ENCODE measurements at regions not wholly inside any gene's neighbourhood (a gene's known extent, or its start where the extent isn't known, plus 50 kb on each side); places are given as distances from the start of the nearest gene placed in this dataset.

DNA sequence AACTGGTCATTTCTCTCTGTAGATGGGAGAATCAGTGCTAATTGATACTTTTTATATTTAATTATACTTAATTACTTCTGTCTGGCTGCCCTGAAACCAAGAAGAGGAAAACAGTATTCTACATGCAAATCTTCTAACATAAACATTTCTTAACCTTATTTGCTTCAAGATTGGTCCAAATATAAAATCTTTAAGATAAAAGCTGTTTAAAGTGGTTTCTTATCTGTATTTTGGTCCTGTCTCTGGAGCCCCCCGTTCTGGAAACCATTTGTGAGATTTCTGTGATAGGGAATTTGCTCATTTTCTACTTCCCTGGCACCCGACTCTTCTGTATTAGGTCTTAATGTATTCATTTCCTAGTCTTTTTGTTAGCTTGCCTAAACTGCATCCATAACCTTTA lies 168.6 kb downstream of the RNF144B start:
- H3K9me3 ChIP-seq = no peaks in the 10 kb centered on the region
- TF ChIP-seq, protein P1, sequence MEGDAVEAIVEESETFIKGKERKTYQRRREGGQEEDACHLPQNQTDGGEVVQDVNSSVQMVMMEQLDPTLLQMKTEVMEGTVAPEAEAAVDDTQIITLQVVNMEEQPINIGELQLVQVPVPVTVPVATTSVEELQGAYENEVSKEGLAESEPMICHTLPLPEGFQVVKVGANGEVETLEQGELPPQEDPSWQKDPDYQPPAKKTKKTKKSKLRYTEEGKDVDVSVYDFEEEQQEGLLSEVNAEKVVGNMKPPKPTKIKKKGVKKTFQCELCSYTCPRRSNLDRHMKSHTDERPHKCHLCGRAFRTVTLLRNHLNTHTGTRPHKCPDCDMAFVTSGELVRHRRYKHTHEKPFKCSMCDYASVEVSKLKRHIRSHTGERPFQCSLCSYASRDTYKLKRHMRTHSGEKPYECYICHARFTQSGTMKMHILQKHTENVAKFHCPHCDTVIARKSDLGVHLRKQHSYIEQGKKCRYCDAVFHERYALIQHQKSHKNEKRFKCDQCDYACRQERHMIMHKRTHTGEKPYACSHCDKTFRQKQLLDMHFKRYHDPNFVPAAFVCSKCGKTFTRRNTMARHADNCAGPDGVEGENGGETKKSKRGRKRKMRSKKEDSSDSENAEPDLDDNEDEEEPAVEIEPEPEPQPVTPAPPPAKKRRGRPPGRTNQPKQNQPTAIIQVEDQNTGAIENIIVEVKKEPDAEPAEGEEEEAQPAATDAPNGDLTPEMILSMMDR (IDR thresholded peaks at IDR 0.05) = no peak
- H3K27me3 ChIP-seq = no peaks in the 10 kb centered on the region
- no peaks in the 10 kb centered on the region for H3K36me3 ChIP-seq
- no peaks in the 10 kb centered on the region for H3K4me1 ChIP-seq (ENCODE audit: control insufficient read depth in 1 of 2, insufficient read depth in 1 of 2, low read depth in 1 of 2, low read length in 1 of 2)
- H3K27ac ChIP-seq = no peak overlapping the region
- H3K4me3 ChIP-seq (ENCODE audit: low read depth in 1 of 2, low read length in 1 of 2) = no peak overlapping the region

DNA sequence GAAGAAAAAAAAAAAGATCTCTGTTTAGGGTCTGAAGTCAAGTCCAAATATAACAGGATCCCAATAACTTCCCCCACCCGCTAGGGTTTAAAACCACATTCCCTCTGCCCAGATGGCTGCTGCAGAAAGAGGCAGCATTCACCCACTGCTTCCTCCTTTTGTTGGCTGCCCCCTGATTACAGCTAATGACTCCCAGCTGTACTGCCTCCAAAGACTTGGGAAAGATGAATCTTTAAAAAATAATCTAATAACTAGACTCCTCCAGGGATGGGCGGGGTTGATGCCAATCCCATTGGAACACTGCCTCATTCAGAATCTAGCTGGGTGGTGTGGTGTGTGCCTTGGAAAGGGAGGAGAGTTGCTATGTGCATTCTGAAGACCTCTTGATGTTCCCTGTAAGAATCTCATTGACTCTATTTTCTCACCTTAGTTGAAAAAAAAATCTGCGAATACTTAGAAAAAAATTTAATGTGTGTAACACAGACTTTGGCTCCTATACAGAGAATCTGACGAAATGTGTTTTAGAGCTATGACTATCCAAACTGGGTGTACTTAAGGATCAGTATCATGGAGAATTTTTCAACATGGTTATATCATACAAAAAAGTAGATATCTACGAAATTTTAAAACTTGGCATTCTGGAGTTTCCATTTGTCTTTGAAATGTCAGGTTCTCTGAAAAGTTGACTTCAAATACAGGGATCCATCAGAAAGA lies 174.0 kb downstream of the RNF144B start:
- H3K36me3 ChIP-seq = no peaks in the 10 kb centered on the region
- no peak overlapping the region for H3K27ac ChIP-seq
- H3K9me3 ChIP-seq = no peaks in the 10 kb centered on the region
- no peaks in the 10 kb centered on the region for H3K4me1 ChIP-seq (ENCODE audit: control insufficient read depth in 1 of 2, insufficient read depth in 1 of 2, low read depth in 1 of 2, low read length in 1 of 2)
- no peaks in the 10 kb centered on the region for H3K27me3 ChIP-seq
- TF ChIP-seq, protein P1 (IDR thresholded peaks at IDR 0.05) = no peak
- no peak overlapping the region for H3K4me3 ChIP-seq (ENCODE audit: low read depth in 1 of 2, low read length in 1 of 2)

- no peaks in the 10 kb centered on the region for H3K36me3 ChIP-seq
- no peak overlapping the region for H3K4me3 ChIP-seq (ENCODE audit: low read depth in 1 of 2, low read length in 1 of 2)
These were observed 175.6 kb downstream of the RNF144B start for GRCh38 chr6:18562726-18563125.

GRCh38 chr6:18564775-18565174 lies 177.6 kb downstream of the RNF144B start:
- TF ChIP-seq, protein P1 (IDR thresholded peaks at IDR 0.05) = no peak
- H3K36me3 ChIP-seq = no peaks in the 10 kb centered on the region
- no peak overlapping the region for H3K27ac ChIP-seq
- no peaks in the 10 kb centered on the region for H3K4me1 ChIP-seq (ENCODE audit: control insufficient read depth in 1 of 2, insufficient read depth in 1 of 2, low read depth in 1 of 2, low read length in 1 of 2)
- no peak overlapping the region for H3K4me3 ChIP-seq (ENCODE audit: low read depth in 1 of 2, low read length in 1 of 2)
- H3K9me3 ChIP-seq = no peaks in the 10 kb centered on the region
- no peaks in the 10 kb centered on the region for H3K27me3 ChIP-seq

More at GRCh38 chr6:18562726-18563125, 175.6 kb downstream of the RNF144B start:
- H3K4me1 ChIP-seq (ENCODE audit: control insufficient read depth in 1 of 2, insufficient read depth in 1 of 2, low read depth in 1 of 2, low read length in 1 of 2) = no peaks in the 10 kb centered on the region
- H3K27ac ChIP-seq = no peak overlapping the region
- H3K9me3 ChIP-seq = no peaks in the 10 kb centered on the region
- TF ChIP-seq, protein P1 (IDR thresholded peaks at IDR 0.05) = no peak
- no peaks in the 10 kb centered on the region for H3K27me3 ChIP-seq

DNA sequence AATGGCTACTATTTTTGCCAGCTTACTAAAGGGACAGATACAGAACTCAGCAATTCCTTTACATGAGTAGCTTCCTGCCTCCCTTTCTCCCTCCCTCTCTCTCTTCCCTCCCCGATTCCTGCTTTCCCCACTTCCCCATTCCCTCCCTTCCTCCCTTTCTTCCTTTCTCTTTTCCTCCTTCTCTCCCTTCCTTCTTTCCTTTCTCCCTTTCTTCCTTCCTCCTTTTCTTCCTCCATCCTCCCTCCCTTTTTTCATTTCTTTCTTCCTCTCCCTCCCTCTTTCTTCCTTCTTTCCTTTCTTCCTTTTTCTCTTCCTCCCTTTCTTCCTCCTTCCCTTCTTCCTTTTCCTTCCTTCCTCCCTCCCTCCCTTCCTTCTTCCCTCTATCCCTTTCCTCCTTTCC lies 178.1 kb downstream of the RNF144B start:
- TF ChIP-seq, protein P1 (IDR thresholded peaks at IDR 0.05) = no peak
- H3K27me3 ChIP-seq = no peaks in the 10 kb centered on the region
- no peak overlapping the region for H3K27ac ChIP-seq
- H3K4me3 ChIP-seq (ENCODE audit: low read depth in 1 of 2, low read length in 1 of 2) = no peak overlapping the region
- no peaks in the 10 kb centered on the region for H3K4me1 ChIP-seq (ENCODE audit: control insufficient read depth in 1 of 2, insufficient read depth in 1 of 2, low read depth in 1 of 2, low read length in 1 of 2)
- no peaks in the 10 kb centered on the region for H3K36me3 ChIP-seq
- no peaks in the 10 kb centered on the region for H3K9me3 ChIP-seq
